SK-N-SH (cell line): ENCODE measurements at regions not wholly inside any gene's neighbourhood (a gene's known extent, or its start where the extent isn't known, plus 50 kb on each side); places are given as distances from the start of the nearest gene placed in this dataset.

Source experiments
- CHD2 ChIP-seq: fragments of 150-350 bp; IDR thresholded peaks from 2 replicates; pipeline ENCODE4 v1.6.1; 2018; ENCODE audit warnings: low read length; ENCODE audit not compliant: partially characterized antibody
- EZH2phosphoT487 ChIP-seq: fragments of 200-600 bp; sonication (generic); IDR thresholded peaks from 2 replicates; pipeline ENCODE4 v1.6.1; 2017; ENCODE audit warnings: low read depth, mixed run types, mild to moderate bottlenecking, antibody characterized with exemption, moderate library complexity, borderline replicate concordance
- JUND ChIP-seq: IDR thresholded peaks from 2 replicates; pipeline ENCODE4 v1.4.0; 2012
- NRF1 ChIP-seq: IDR thresholded peaks from 2 replicates; pipeline ENCODE4 v1.6.1; 2012; ENCODE audit warnings: low read depth, mild to moderate bottlenecking, low read length
- POLR2AphosphoS5 ChIP-seq: IDR thresholded peaks from 2 replicates; pipeline ENCODE4 v1.6.1; 2012; ENCODE audit warnings: low read depth, low read length
- TAF1 ChIP-seq: IDR thresholded peaks from 2 replicates; pipeline ENCODE4 v1.6.1; 2012; ENCODE audit warnings: low read depth, mild to moderate bottlenecking, low read length, moderate library complexity, borderline replicate concordance
- TF ChIP-seq, protein P1 (sequence below): fragments of 200-600 bp; sonication (generic); IDR thresholded peaks from 2 replicates; pipeline ENCODE4 v1.6.1; 2017; ENCODE audit warnings: antibody characterized with exemption, mild to moderate bottlenecking, moderate library complexity

DNA sequence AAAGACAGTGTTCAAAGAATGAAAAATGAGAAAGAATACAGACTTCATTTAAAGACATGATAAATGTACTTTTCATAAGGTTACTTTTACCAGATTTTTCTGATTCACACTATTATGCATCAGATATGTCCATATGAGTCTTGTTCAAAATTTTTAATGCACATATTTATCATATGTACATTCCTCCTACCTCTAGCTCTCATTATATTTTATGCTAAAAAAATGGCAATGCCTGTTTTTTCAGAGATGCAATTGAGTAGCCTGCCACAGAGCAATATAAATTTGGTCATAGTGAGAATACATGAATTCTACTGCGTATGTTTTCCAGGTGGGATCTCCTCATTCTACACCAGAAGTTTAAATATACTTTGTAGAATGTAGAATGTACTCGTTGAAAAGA lies 807.0 kb upstream of the SLITRK6 start:
- TF ChIP-seq, protein P1, sequence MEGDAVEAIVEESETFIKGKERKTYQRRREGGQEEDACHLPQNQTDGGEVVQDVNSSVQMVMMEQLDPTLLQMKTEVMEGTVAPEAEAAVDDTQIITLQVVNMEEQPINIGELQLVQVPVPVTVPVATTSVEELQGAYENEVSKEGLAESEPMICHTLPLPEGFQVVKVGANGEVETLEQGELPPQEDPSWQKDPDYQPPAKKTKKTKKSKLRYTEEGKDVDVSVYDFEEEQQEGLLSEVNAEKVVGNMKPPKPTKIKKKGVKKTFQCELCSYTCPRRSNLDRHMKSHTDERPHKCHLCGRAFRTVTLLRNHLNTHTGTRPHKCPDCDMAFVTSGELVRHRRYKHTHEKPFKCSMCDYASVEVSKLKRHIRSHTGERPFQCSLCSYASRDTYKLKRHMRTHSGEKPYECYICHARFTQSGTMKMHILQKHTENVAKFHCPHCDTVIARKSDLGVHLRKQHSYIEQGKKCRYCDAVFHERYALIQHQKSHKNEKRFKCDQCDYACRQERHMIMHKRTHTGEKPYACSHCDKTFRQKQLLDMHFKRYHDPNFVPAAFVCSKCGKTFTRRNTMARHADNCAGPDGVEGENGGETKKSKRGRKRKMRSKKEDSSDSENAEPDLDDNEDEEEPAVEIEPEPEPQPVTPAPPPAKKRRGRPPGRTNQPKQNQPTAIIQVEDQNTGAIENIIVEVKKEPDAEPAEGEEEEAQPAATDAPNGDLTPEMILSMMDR: no peak
- TF ChIP-seq CHD2: no peak
- no peak for TF ChIP-seq NRF1
- TF ChIP-seq EZH2phosphoT487: no peak
- no peak for TF ChIP-seq TAF1
- no peak for TF ChIP-seq POLR2AphosphoS5
- TF ChIP-seq JUND: no peak
